ENCODE measurements at regions not wholly inside any gene's neighbourhood (a gene's known extent, or its start where the extent isn't known, plus 50 kb on each side); places are given as distances from the start of the nearest gene placed in this dataset.

DNA sequence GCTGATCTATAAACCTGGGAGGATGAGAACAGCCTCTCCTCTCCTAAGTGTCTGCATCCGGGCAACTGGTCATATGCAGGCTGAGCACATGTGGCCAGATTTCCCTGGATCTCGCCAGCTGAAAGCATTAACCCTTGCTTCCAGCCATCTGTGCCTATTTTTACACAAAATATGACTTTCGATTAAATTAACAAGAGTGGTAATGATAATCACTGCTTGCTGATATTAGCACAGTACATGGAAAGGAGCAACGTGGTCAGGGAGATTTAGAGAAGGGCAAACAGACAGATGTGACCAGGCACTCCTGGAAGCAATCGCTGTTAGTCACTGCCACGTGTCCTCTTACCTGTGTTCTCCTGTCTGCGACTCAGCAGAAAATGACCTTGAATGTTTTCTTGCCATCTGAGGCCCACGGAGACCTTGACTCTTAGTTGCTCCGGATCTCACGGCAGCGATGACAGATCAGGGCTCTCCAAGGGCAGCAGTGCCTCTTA lies 59.5 kb upstream of the NPTX2 start:
- TF ChIP-seq, protein P1, sequence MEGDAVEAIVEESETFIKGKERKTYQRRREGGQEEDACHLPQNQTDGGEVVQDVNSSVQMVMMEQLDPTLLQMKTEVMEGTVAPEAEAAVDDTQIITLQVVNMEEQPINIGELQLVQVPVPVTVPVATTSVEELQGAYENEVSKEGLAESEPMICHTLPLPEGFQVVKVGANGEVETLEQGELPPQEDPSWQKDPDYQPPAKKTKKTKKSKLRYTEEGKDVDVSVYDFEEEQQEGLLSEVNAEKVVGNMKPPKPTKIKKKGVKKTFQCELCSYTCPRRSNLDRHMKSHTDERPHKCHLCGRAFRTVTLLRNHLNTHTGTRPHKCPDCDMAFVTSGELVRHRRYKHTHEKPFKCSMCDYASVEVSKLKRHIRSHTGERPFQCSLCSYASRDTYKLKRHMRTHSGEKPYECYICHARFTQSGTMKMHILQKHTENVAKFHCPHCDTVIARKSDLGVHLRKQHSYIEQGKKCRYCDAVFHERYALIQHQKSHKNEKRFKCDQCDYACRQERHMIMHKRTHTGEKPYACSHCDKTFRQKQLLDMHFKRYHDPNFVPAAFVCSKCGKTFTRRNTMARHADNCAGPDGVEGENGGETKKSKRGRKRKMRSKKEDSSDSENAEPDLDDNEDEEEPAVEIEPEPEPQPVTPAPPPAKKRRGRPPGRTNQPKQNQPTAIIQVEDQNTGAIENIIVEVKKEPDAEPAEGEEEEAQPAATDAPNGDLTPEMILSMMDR (conservative IDR thresholded peaks at IDR 0.05; ENCODE audit: low read depth, low read length): no peak
- no peak for TF ChIP-seq EZH2 (IDR thresholded peaks at IDR 0.05; ENCODE audit: borderline replicate concordance, low read depth, low read length, poor library complexity, severe bottlenecking)

Data from A673 (cell line).